Neuronal stem cell (in vitro differentiated cells): ENCODE measurements at regions not wholly inside any gene's neighbourhood (a gene's known extent, or its start where the extent isn't known, plus 50 kb on each side); places are given as distances from the start of the nearest gene placed in this dataset.
A peak's percentile ranks its signal among the peaks of the same experiment; 100 is the strongest.
"Not testable (repeated sequence)": the region's sequence is repeated elsewhere in the genome, so short reads cannot be mapped to it uniquely, and the experiment has no call there.

Experiments used
- DNase-seq: peaks from one replicate; pipeline ENCODE4 v3.0.0-alpha.2; 2013; ENCODE audit warnings: low spot score
- H2AFZ ChIP-seq: one replicate; pipeline ENCODE4 v1.6.1; 2013; ENCODE audit warnings: mild to moderate bottlenecking, low read length, inconsistent platforms
- H2AK5ac ChIP-seq: 2 replicates; pipeline ENCODE4 v1.6.1; 2013; ENCODE audit warnings: low read depth, mild to moderate bottlenecking, inconsistent platforms, low read length, moderate library complexity, mixed read lengths
- H2BK120ac ChIP-seq: 2 replicates; pipeline ENCODE4 v1.6.1; 2013; ENCODE audit warnings: low read depth, mild to moderate bottlenecking, inconsistent platforms, low read length, moderate library complexity, mixed read lengths
- H2BK12ac ChIP-seq: one replicate; pipeline ENCODE4 v1.6.1; 2013; ENCODE audit warnings: low read length, inconsistent platforms
- H2BK15ac ChIP-seq: 2 replicates; pipeline ENCODE4 v1.6.1; 2013; ENCODE audit warnings: mild to moderate bottlenecking, low read length, inconsistent platforms, mixed read lengths
- H2BK5ac ChIP-seq: one replicate; pipeline ENCODE4 v1.6.1; 2013; ENCODE audit warnings: inconsistent platforms, mild to moderate bottlenecking, low read length, moderate library complexity
- H3K14ac ChIP-seq: one replicate; pipeline ENCODE4 v1.6.1; 2013; ENCODE audit warnings: low read length, inconsistent platforms
- H3K18ac ChIP-seq: 2 replicates; pipeline ENCODE4 v1.6.1; 2013; ENCODE audit warnings: low read length, inconsistent platforms
- H3K23ac ChIP-seq: 2 replicates; pipeline ENCODE4 v1.6.1; 2013; ENCODE audit warnings: low read depth, mild to moderate bottlenecking, mixed read lengths, low read length, inconsistent platforms; ENCODE audit not compliant: poor library complexity
- H3K27ac ChIP-seq: replicated peaks from 3 replicates; pipeline ENCODE4 v1.5.1; 2013; ENCODE audit warnings: low read length, inconsistent platforms
- H3K27me3 ChIP-seq, 3 experiments: 2 replicates each; pipeline ENCODE4 v1.6.1; 2013; ENCODE audit warnings: low read length in 3 of 3, mild to moderate bottlenecking in 2 of 3, inconsistent platforms in 1 of 3, low read depth in 1 of 3, mixed read lengths in 1 of 3, moderate library complexity in 1 of 3; ENCODE audit not compliant: control insufficient read depth in 3 of 3, insufficient read depth in 3 of 3
- H3K36me3 ChIP-seq, 2 donors: replicated peaks in 1 of 2; 2 replicates each; pipeline ENCODE4 v1.6.1; 2013; ENCODE audit warnings: low read length in 2 of 2; ENCODE audit not compliant: control insufficient read depth in 2 of 2, insufficient read depth in 2 of 2
- H3K4ac ChIP-seq: 2 replicates; pipeline ENCODE4 v1.6.1; 2013; ENCODE audit warnings: inconsistent platforms, mild to moderate bottlenecking, low read length, moderate library complexity
- H3K4me1 ChIP-seq, 2 donors: 1 replicate in 1 of 2; 2 replicates in 1 of 2; pipeline ENCODE4 v1.6.1; 2013; ENCODE audit warnings: low read length in 2 of 2, low read depth in 1 of 2; ENCODE audit not compliant: control insufficient read depth in 2 of 2, insufficient read depth in 1 of 2
- H3K4me2 ChIP-seq: one replicate; pipeline ENCODE4 v1.6.1; 2013; ENCODE audit warnings: mild to moderate bottlenecking, low read length, inconsistent platforms; ENCODE audit not compliant: insufficient read depth, poor library complexity, severe bottlenecking
- H3K4me3 ChIP-seq, 2 donors: 2 replicates each; pipeline ENCODE4 v1.5.1; 2013; ENCODE audit warnings: low read length in 2 of 2, mild to moderate bottlenecking in 2 of 2, inconsistent platforms in 1 of 2, moderate library complexity in 1 of 2
- H3K79me1 ChIP-seq: one replicate; pipeline ENCODE4 v1.6.1; 2013; ENCODE audit warnings: low read depth, mild to moderate bottlenecking, inconsistent platforms, low read length, moderate library complexity
- H3K9ac ChIP-seq: one replicate; pipeline ENCODE4 v1.6.1; 2013; ENCODE audit warnings: mild to moderate bottlenecking, low read depth, low read length, inconsistent platforms; ENCODE audit not compliant: poor library complexity
- H3K9me3 ChIP-seq, 2 donors: replicated peaks in 1 of 2; 2 replicates each; pipeline versions ENCODE3 to v1.6.1; 2013; ENCODE audit warnings: low read length in 2 of 2, mild to moderate bottlenecking in 2 of 2, inconsistent platforms in 1 of 2, low read depth in 1 of 2, mixed read lengths in 1 of 2, moderate library complexity in 1 of 2; ENCODE audit not compliant: control insufficient read depth in 2 of 2, insufficient read depth in 1 of 2
- H4K8ac ChIP-seq: one replicate; pipeline ENCODE4 v1.6.1; 2013; ENCODE audit warnings: low read depth, mild to moderate bottlenecking, inconsistent platforms, low read length, moderate library complexity
- H4K91ac ChIP-seq: one replicate; pipeline ENCODE4 v1.6.1; 2013; ENCODE audit warnings: low read length, low read depth, mild to moderate bottlenecking, inconsistent platforms; ENCODE audit not compliant: poor library complexity
- WGBS, 2 donors: extraction: QIAGEN DNeasy Blood & Tissue Kit; methylation state at CpG; one replicate each; pipeline ENCODE4 v1.1.7; 2013; ENCODE audit warnings: missing lambda C conversion rate in 2 of 2, mixed read lengths in 1 of 2; ENCODE audit not compliant: insufficient read length in 2 of 2, insufficient replicate concordance in 1 of 2; ENCODE audit errors: extremely low coverage in 2 of 2; 5-methylcytosine and 5-hydroxymethylcytosine counted together

GRCh38 chr9:63876380-63876779, 1408.6 kb downstream of the FOXD4L5 start:
- not testable (repeated sequence) for H4K8ac ChIP-seq, H3K18ac ChIP-seq, H4K91ac ChIP-seq, H3K9ac ChIP-seq, H3K79me1 ChIP-seq, H3K9me3 ChIP-seq, H3K23ac ChIP-seq, H3K27me3 ChIP-seq, H3K4me3 ChIP-seq, H2AK5ac ChIP-seq, H3K4me1 ChIP-seq, H3K4me2 ChIP-seq, H3K36me3 ChIP-seq, H2BK5ac ChIP-seq, H3K14ac ChIP-seq, DNase-seq, H3K4ac ChIP-seq, H2BK15ac ChIP-seq, H2AFZ ChIP-seq, H2BK120ac ChIP-seq, H3K27ac ChIP-seq, H2BK12ac ChIP-seq
- WGBS, 2 donors, result no CpG with 5 or more reads among the region's 17 CpGs

GRCh38 chr9:63859475-63860215, 1425.4 kb downstream of the FOXD4L5 start:
- H3K14ac ChIP-seq, result no peak overlapping the region
- H2BK5ac ChIP-seq, result no peak overlapping the region
- no peaks in the 10 kb centered on the region for H3K27me3 ChIP-seq
- H3K4me3 ChIP-seq, result peak overlapping the region in 1 of 2 donors; percentile 42
- no peaks in the 10 kb centered on the region for H3K36me3 ChIP-seq
- no peak overlapping the region for H4K8ac ChIP-seq
- H2AFZ ChIP-seq, result no peak overlapping the region
- no peak overlapping the region for H2AK5ac ChIP-seq
- H3K9me3 ChIP-seq, result no peaks in the 10 kb centered on the region
- no peak overlapping the region for H4K91ac ChIP-seq
- no peak overlapping the region for H3K23ac ChIP-seq
- no peak for DNase-seq
- no peak overlapping the region for H3K4ac ChIP-seq
- no peak overlapping the region for H2BK15ac ChIP-seq
- no peaks in the 10 kb centered on the region for H3K79me1 ChIP-seq
- H2BK120ac ChIP-seq, result no peak overlapping the region
- WGBS, 2 donors, result no CpG with 5 or more reads among the region's 52 CpGs
- H2BK12ac ChIP-seq, result no peak overlapping the region
- no peak overlapping the region for H3K9ac ChIP-seq
- H3K4me2 ChIP-seq, result no peak overlapping the region
- no peaks in the 10 kb centered on the region for H3K4me1 ChIP-seq
- no peak overlapping the region for H3K27ac ChIP-seq
- H3K18ac ChIP-seq, result no peak overlapping the region

GRCh38 chr9:63859090-63859474, 1425.9 kb downstream of the FOXD4L5 start:
- not testable (repeated sequence) for H2AFZ ChIP-seq, H3K4ac ChIP-seq, H3K27ac ChIP-seq, H3K9me3 ChIP-seq, H3K4me1 ChIP-seq, DNase-seq, H3K36me3 ChIP-seq, H3K9ac ChIP-seq, H2AK5ac ChIP-seq, H3K4me3 ChIP-seq, H3K14ac ChIP-seq, H2BK12ac ChIP-seq, H4K91ac ChIP-seq, H3K4me2 ChIP-seq, H3K27me3 ChIP-seq, H2BK15ac ChIP-seq, H3K18ac ChIP-seq, H3K23ac ChIP-seq, H2BK5ac ChIP-seq, H2BK120ac ChIP-seq, H3K79me1 ChIP-seq, H4K8ac ChIP-seq
- no CpG with 5 or more reads among the region's 24 CpGs for WGBS, 2 donors

GRCh38 chr9:63853140-63853751, 1431.8 kb downstream of the FOXD4L5 start:
- not testable (repeated sequence) for H3K9me3 ChIP-seq, H3K4ac ChIP-seq, H3K4me2 ChIP-seq, H3K14ac ChIP-seq, H2BK120ac ChIP-seq, H3K79me1 ChIP-seq, H3K27ac ChIP-seq, H2AK5ac ChIP-seq, H3K36me3 ChIP-seq, H3K9ac ChIP-seq, H2BK12ac ChIP-seq, H2BK15ac ChIP-seq, H3K23ac ChIP-seq, H3K18ac ChIP-seq, H3K4me1 ChIP-seq, DNase-seq, H2AFZ ChIP-seq, H4K91ac ChIP-seq, H4K8ac ChIP-seq, H3K27me3 ChIP-seq, H3K4me3 ChIP-seq, H2BK5ac ChIP-seq
- no CpG with 5 or more reads among the region's 15 CpGs for WGBS, 2 donors
